Renal pelvis (tissue), 1 donor: ENCODE measurements at regions not wholly inside any gene's neighbourhood (a gene's known extent, or its start where the extent isn't known, plus 50 kb on each side); places are given as distances from the start of the nearest gene placed in this dataset.
"Not testable (repeated sequence)": the region's sequence is repeated elsewhere in the genome, so short reads cannot be mapped to it uniquely, and the experiment has no call there.

Source experiments
- DNase-seq: peaks from one replicate; pipeline ENCODE4 v3.0.0-alpha.2; 2013

- no peak for DNase-seq
Measured at GRCh38 chr19:30274987-30275386, 97.2 kb upstream of the ZNF536 start.

DNA sequence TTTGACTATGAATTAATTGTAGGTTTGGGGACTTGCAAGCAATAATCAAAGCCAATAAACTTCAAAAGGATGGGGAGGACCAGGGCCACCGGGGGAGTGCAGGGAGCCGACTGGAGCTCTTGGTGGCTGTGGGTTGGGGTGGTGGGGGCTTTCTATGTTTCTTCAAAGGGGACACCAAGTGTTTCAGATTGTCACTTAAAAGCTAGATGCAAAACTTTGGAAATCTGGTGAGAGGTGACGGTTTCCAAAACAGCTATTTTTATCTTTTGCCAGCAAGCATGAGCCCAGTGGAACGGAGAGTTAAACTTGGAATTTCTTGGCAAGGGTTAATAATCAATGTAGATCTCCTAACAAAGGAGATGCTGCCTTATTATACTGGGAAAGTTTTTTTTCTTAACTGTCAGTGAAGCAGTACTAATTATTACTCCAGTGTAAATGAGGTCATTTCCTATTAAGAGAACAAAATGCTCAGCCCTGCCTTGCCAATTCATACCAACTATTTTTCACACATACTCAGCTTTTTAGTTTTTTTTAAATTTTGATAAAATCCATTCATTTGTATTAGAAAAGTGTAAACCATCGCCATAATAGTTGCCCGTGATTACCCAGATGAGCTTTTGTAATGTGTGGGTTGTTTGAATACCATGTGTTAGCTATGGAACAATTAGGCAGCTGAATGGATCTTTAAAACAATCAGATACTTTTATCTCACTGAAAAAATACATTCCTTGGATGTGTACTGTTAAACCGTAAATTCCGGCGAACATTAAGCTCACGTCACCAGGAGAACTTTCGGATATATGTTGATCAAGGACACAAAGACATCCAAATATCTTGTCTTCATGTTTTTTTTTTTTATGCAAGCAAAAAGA, 95.9 kb upstream of the ZNF536 start:
- no peak for DNase-seq

- no peak for DNase-seq
Measured at GRCh38 chr19:30276883-30277280, 95.3 kb upstream of the ZNF536 start.

- no peak for DNase-seq
Measured at GRCh38 chr19:30277941-30278881, 94.0 kb upstream of the ZNF536 start.

GRCh38 chr19:30278882-30279254, 93.3 kb upstream of the ZNF536 start:
- DNase-seq: no peak

DNA sequence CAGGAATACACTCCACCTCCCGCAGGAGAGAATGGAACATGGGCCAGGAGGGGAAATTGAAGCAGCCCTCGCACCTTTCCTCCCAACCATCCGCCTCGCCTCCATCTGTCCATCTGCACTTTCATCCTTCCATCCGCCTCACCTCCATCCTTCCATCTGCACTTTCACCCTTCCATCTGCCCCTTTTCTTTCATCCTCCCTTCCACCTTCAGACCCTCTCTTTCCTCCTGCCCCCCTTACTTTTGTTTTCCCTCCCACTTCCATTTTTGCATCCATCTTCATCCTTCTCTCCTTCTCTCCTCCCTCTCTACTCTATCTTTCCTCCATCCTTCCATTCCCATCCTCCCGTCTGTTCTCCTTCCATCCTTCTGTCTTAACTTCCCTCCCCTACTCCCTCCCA, 92.2 kb upstream of the ZNF536 start:
- no peak for DNase-seq

GRCh38 chr19:30281906-30282305, 90.3 kb upstream of the ZNF536 start:
- no peak for DNase-seq

GRCh38 chr19:30283556-30283955, 88.6 kb upstream of the ZNF536 start:
- DNase-seq: no peak

GRCh38 chr19:30284209-30284608, 88.0 kb upstream of the ZNF536 start:
- DNase-seq: no peak

DNA sequence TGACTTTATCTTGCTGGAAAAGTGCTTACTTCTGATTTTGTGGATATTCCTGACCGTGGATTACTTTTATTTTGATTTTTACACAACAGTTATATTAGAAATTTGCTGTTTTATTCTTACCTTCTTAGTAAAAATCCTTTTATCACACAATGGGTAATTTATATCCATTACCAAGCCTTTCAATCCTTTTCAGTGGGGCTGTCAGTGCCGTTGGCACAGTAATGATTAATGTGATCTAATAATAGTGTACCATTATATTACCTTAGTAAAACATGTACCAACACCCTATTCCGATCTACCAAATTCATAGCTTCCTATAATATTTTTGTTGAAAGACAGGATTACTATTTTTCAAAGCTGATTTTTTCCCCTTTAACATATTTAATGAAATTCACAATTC, 87.3 kb upstream of the ZNF536 start:
- DNase-seq: no peak

- DNase-seq: no peak
Measured at GRCh38 chr19:30286378-30286777, 85.8 kb upstream of the ZNF536 start.

DNA sequence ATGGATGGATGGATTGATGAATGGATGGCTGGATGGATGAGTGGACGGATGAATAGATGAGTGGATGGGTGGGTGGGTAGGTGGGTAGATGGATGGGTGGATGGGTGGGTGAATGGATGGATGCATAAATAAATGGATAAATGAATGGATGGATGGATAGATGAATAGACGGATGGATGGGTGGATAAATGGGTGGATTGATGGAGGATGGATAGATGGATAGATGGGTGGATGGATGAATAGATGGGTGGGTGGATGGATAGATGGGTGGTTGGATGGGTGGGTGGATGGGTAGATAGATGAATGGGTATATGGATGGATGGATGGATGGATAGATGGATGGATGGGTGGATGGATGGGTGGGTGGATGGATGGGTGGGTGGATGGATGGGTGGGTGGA, 84.9 kb upstream of the ZNF536 start:
- no peak for DNase-seq

DNA sequence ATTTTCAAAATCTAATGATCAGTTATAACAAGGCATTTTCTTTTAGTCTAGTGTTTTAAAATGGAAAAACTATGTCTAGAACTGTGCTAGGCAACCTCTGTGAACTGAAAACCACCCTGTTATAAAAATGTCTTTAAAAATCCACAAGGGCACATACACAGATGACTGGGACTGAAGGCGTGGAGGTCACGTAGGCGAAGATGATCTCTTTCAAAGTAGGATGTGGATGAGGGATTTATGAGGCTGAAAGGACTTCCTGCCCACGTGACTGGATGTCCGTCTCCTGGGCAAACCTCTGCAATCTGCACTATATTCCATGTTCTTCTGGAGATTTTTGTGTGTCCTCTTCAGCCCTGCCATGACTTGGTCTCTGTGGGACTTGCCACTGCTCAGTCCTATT, 84.2 kb upstream of the ZNF536 start:
- no peak for DNase-seq

DNA sequence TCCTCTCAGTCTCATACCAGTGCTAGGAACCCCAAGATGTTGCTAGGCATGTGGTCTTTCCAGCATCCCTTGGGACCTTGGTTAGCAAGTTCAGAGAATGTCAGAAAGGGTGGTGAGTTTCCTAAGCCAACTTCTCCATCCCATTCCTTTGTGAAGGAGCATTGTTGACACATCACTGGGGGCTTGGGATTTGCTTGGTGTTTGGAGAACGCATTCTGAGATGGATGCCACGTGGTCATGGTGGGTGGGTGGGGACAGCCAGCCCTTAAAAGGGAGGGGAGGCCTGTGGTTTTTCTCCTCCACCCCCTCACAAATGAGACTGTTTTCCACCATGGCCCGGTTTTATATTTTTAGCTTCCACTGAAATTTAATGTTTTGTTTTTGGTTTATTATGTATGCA, 83.3 kb upstream of the ZNF536 start:
- DNase-seq: no peak

- DNase-seq: no peak
Measured at GRCh38 chr19:30289336-30289735, 82.8 kb upstream of the ZNF536 start.

DNA sequence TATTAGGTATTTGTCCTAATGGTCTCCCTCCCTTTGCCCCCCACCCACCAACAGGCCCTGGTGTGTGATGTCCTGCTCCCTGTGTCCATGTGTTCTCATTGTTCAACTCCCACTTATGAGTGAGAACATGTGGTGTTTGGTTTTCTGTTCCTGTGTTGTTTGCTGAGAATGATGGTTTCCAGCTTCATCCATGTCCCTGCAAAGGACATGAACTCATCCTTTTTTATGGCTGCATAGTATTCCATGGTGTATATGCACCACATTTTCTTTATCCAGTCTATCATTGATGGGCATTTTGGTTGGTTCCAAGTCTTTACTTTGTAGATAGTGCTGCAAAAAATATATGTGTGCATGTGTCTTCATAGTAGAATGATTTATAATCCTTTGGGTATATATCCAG, 81.4 kb upstream of the ZNF536 start:
- DNase-seq: not testable (repeated sequence)

DNA sequence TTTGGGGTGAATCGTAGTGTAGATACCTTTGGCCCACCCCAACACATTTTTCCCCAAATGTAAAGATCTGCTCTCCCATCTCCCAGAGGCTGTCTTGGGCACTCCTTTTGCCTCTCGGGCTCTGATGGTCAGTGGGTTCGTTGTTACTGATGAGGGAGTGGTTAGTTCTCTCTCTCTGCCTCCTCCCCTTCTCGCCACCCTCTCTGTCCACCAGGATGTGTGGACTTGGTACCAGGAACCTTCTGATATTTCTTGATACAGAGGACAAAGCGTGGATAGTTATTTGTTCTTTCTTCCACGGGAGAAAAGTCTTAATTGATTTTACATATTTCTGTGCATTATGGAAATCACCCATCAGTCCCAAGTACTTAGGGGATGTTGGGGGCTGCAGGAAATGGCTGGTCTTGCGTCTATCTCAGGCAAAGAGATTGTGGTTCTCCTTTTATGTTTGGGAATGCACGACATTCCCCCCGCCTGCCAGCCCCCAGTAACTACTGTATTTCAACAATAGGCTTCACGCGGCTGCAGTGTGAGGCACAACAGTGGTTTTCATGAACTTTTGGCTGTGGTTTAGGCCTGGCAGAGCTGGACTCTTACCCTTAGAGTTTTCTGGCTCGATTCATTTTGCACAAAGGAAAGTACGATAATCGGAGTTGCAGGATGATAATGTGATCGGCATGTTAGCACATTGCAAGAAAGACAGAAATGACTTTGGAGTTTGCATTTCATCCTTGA, 79.0 kb upstream of the ZNF536 start:
- no peak for DNase-seq

DNA sequence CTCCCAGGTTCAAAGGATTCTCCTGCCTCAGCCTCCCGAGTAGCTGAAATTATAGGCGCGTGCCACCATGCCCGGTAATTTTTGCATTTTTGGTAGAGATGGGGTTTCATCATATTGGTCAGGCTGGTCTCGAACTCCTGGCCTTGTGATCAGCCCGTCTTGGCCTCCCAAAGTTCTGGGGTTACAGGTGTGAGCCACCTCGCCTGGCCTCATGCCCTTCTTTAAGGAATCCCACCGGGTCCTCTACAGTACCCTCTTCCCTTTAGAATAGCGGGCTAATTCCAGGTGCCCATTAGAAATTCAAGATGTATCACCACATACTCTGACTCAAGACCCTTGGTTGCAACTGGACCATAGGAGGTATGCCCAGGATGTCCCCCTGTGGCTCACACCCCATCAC, 74.2 kb upstream of the ZNF536 start:
- DNase-seq: no peak

GRCh38 chr19:30303131-30303654, 69.0 kb upstream of the ZNF536 start:
- no peak for DNase-seq

- no peak for DNase-seq
Measured at GRCh38 chr19:30304540-30304939, 67.6 kb upstream of the ZNF536 start.

DNA sequence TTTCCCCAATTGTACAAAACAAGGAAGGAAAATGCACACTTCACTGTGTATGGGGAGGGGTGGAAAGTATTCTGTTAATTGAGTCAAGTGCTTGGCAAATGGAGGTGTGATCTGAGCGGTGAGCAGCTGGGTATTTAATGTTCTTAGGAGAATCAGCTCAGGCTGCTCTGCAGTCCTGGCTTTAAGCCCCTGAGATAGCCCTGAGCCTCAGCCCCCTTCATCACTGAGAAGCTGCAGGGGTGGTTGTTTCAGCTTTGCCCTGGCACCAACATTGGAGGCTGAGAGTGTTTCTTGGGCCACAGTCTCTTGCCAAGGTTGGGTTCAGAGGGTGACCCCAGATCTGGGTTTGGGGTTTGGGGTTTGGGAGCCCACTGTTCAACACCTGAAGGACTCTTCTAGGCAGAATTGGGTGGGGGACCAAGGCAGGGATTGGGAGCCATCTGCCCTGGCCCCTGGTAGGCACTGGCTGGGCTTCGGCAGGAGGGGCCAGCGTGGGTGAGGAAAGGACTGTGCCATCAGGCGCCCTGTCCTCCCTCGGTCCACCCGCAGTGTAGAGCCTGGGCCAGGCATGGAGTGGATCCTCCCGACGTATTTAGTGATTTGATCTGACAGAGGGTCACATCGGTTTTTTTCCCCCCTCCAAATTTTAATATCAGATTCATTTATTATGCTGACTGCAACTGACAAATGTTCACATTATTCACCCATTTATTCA, 66.7 kb upstream of the ZNF536 start:
- DNase-seq: no peak
